ENCODE measurements at regions not wholly inside any gene's neighbourhood (a gene's known extent, or its start where the extent isn't known, plus 50 kb on each side); places are given as distances from the start of the nearest gene placed in this dataset.

DNA sequence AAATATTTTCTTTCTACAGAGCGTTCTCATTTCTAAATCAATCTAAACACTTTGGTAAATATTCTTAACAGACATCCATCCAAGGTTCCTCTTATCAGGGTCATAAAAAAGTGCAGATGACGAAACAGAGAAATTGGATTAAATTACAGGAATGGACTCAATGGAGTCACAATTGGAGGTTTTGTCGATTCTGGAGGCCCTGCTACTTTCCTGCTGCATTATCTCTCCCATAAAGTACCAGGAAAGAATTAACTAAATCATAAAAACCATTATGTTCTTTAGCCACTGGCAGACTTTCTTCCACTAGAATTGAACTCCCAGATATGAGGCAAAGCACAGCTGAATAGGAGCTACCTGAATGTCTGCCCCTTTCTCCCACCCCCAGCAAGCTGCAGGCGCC is 610.6 kb downstream of the HDGFL1 start:
- no peak for DNase-seq (ENCODE audit: extremely low spot score, insufficient read length, low read depth)
- no peak for FAIRE-seq

DNA sequence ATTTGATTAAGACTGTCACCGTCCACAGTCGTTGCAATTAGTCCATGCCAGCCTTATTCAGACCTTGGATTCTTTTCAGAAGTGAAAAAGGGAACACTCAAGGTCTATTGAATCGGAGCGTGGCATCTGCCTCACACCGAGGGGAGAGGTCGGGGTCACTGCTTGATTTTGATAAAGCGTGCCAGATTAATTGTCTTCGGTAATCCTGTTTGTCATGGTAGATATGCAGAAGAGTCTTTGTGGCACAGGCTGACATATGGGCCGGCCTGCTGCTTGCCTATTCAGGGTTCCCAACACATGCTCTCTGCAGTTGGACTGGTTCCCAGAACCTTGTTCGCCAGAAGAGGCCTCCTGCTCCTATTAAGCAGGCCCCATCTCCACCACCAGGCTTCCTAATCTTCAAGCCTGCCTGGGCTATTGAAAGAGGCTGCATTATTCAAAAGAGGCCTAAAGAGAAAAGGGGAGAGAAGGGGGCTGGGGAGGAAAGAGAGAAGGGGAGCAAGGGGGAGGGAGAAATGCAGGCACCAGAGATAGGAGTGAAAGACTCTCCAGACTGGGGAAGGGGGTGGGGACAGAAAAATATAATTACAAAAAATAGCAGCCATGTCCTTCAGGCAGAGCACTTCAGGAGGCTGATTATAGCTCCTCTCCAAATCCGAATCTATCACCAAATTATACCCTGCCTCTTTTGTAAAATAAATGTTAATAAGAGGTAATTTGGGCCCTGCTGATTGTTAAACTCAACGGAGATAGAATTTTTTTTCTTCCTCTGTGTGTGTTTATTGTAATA is 611.3 kb downstream of the HDGFL1 start:
- DNase-seq (ENCODE audit: extremely low spot score, insufficient read length, low read depth) (no peak), FAIRE-seq (no peak)

DNA sequence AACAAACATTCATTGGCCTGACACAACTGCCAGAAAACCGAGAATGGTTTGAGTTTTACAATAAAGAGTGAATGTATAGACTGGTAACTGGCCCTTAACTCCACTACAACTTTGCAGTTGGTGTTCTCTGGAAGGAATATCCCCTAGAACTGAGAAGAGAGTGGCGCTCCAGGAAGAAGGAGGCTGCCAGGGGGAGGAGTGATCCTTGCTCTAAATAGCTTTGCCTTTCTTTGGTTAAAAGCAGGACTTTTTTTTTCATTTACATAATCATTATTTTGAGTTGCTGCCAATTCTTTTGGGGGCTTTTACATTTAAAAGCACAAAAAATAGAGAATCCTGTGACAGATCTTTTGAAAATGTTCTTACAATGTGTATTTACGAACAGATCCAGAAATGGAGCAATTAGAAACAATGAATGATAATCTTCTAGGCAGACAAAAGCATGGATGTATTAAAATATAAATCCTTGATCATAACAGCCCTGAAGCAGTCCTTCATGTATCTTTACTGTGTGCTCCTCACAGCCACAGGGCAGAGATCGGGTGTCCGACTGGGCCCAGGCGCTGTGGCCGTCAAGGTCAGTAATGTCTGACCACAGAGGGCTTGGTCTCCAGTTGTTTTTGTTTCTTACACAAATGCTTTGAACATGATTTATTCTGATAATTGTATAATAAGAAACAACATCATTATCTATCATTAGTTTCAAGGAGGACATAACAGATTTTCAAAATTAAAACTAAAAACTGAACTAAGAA is 612.2 kb downstream of the HDGFL1 start:
- DNase-seq (ENCODE audit: extremely low spot score, insufficient read length, low read depth) (no peak), FAIRE-seq (no peak)

DNA sequence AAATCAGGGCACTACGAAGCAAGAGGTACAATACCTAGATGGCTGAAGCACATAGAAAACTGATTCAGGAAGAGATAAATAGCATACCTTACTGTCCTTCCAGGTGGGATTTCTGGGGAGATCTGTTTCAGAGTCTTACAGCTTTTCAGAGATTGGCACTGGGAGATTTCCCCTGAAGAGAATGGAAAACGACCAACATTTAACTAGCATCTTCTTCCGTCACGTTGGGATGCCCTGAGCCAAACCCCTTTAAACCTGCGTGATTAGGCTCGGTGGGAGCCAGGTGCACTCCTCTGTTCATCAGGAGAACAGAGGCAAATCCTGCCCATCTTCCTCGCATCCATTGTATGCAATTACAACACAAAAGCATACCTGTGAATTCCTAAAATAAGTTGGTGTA is 614.5 kb downstream of the HDGFL1 start:
- no peak for FAIRE-seq
- no peak for DNase-seq (ENCODE audit: extremely low spot score, insufficient read length, low read depth)

DNA sequence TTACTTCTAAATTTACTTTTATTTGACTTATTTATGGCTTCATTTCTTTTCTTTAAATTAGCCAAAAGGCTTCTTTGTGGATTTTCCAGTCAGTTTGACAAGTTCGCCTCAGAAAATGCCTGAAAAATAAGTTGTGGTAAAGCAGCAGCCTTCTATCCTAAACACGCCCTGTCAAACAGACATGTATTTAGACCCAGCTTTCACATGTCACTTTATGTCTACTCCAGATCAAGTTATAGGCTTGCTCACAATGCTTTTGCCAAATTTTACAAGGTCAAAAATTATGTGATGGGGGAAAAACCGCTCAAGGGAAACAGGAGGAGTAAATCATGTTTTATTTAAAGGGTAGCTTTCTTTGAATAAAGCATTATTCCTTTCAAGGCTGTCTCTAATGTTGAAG is 615.0 kb downstream of the HDGFL1 start:
- FAIRE-seq = no peak
- no peak for DNase-seq (ENCODE audit: extremely low spot score, insufficient read length, low read depth)

DNA sequence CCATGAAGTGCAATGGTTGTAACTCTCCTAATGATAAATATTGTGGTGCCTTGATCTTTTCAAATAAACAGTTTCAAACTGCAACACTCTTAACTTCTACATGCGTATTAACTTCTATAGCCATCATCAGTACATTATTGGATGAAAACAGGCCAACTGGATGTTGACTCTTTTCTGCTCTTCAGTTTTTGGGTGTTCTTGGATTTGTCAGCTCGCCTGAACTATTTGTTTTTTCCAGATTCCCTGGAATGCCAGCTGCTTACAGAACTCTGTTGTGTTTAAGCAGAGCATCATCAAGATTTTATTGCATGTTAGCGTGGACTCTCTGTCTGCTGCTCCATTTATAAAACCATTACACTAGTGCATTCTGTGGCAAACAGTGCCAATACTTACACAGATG is 626.1 kb downstream of the HDGFL1 start:
- DNase-seq (ENCODE audit: extremely low spot score, insufficient read length, low read depth) = no peak
- no peak for FAIRE-seq

DNA sequence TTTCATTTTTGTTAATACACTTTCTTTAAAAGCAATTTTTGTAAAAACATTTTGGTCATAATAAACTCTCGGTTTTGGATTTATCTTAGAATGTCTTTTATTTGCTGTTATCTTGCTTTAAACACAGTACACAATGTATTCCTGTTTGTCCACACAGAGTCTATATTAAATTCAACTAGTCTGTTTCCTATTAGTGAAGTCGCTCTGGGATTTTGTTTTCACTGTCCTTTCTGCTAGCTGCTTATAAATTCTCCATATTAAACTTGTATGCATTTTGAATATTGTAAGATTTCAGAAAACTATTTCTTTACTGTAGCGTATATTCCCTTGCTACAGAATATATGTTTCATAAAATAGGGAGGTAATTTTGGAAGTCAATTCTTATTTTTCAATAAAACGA is 630.2 kb downstream of the HDGFL1 start:
- no peak for FAIRE-seq
- DNase-seq (ENCODE audit: extremely low spot score, insufficient read length, low read depth) = no peak

DNA sequence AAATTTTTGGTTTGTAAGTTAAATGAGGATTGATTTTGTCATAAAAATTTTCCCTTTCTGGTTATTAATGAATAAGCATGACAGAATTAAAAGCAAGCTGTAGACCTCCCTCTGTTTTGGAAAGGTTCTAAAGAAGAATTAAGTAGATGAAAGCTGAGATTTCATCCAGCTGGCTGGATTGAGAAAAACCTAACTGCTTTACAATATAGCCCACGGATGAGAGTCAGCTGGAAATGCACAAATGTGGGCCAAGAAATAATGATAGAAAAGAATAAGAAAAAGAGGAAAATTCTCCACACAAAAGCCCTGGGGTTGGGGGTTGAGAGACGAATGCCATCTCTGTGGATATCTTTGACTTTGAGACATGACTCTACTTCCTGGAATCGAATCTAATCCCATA is 631.6 kb downstream of the HDGFL1 start:
- no peak for FAIRE-seq

DNA sequence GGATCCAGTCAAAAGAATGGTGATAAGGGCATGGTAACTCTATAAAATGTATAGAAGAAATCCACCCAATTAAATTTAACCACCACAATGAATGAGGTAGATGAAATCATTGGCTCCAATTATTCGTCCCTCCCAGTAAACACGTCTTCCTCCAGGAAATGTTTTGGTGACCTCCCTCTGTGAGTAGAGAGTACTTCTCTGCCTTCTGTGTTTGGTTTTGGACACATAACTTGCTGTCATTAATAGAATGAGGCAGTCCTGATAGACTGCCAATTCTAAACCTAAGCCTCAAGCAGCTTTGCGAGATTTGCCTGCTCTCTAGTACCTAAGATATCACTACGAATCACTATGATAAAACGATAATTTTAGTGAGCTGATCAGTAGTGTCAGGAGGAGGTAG is 632.8 kb downstream of the HDGFL1 start:
- no peak for FAIRE-seq
- no peak for DNase-seq (ENCODE audit: extremely low spot score, insufficient read length, low read depth)

More for the DNA sequence above, 631.6 kb downstream of the HDGFL1 start:
- no peak for DNase-seq (ENCODE audit: extremely low spot score, insufficient read length, low read depth)

DNA sequence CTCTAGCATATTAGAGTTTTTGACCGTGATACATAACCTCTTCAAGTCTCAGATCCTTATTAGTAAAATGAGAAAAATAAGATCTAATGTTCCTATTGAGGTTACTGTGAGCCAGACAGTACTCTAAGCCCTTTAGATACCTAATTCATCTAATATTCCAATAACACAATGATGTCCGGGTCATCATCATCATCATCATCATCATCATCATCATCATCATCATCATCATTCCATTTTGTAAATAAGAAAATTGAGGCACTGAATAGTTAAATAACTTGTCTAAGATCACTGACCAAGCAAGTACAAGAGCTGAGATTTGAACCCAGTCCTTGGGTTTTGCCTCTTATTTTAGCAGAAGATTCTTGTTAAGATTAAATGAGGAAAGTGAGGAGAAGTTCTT is 643.0 kb downstream of the HDGFL1 start:
- DNase-seq (ENCODE audit: extremely low spot score, insufficient read length, low read depth) = no peak
- FAIRE-seq = no peak

DNA sequence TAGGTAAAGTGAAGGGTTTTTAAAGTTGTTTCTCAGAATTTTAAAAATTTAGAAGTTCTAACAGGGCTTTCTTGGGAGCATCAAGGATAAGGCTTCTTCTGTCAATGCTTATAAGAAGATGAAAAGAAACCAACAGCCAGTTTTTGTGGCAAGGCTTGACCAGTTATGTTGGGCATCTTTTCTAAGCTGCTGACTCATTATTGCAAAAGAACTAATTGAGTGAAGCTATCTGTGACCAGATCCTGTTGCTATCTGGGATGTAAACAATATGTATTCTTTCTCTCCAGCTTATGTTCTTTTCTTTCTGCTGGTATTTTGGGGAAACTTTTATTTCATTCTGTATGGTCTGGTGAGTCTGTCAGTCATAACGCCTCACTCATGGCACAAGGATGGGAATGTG is 643.8 kb downstream of the HDGFL1 start:
- DNase-seq (ENCODE audit: extremely low spot score, insufficient read length, low read depth) = no peak
- no peak for FAIRE-seq

DNA sequence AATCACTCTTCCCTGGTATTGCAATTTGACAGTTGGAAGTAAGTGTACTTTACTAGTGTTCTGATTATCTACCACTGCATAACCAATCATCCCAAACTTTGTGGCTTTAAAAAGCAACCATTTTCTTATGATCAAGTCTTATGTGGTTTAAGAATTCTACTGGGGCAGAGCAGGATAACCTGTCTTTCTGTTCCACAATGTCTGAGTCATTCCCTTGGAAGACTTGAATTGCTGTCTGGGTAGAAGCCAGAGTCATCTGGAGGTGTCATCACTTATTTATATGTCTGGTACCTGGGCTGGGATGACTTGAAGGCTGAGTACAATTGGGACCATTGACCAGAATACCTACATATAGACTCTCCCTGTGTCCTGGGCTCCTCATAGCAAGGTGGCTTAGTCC is 644.3 kb downstream of the HDGFL1 start:
- DNase-seq (ENCODE audit: extremely low spot score, insufficient read length, low read depth) (no peak), FAIRE-seq (no peak)

DNA sequence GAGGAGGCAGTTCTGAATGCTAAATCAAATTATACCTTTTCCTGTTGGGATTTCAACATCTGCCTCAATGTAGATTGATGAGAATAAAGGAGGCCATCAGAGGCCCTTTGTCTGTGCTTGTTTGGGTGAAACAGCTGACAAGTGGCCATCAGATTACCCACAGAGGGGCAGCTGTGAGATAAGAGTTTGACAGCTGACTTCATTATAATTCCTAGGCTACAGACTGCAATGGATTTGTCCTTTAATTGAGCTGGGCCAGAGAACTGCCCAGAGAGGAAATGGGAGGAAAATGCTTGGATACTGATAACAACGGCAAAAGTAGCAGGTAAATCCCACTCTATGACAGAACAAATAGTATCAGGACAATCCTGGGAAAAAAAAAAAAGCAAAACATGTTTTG is 649.4 kb downstream of the HDGFL1 start:
- DNase-seq (ENCODE audit: extremely low spot score, insufficient read length, low read depth) = no peak
- no peak for FAIRE-seq

DNA sequence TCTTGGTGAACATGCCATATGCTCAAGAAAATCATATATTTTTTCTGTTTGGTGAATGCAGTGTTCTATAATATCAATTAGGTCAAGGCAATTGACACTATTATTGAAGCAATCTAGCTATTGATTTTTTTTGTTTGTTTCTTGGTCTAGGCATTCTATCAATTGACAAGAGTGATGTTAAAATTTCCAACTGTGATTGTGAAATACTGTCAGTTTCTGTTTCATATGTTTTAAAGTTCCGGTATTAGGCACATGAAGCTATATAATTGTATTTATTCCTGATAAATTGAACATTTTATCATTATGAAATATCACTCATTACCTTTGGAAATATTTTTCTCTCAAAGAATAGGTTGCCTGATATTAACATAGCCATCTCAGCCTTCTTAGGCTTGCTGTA is 653.4 kb downstream of the HDGFL1 start:
- FAIRE-seq (no peak), DNase-seq (ENCODE audit: extremely low spot score, insufficient read length, low read depth) (no peak)

DNA sequence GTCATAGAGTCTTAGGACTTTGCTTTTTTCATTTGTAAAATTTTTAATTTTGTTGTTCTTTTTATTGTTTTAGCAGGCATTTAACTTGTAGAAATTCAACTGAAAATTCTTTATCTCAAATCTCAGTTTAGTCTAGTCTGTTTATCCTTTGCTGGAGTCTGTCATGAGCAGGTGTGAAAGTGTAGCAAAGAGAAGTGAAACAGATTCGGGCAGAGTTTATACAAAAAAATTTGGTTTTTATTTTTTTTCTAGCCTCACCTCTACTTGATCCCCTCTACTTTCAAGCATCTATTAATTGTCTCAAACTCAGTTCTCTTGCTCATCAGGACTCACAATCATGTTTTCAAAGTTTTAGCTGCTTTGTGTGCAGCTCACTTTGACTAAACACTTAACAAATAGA is 655.2 kb downstream of the HDGFL1 start:
- FAIRE-seq = no peak
- DNase-seq (ENCODE audit: extremely low spot score, insufficient read length, low read depth) = no peak

DNA sequence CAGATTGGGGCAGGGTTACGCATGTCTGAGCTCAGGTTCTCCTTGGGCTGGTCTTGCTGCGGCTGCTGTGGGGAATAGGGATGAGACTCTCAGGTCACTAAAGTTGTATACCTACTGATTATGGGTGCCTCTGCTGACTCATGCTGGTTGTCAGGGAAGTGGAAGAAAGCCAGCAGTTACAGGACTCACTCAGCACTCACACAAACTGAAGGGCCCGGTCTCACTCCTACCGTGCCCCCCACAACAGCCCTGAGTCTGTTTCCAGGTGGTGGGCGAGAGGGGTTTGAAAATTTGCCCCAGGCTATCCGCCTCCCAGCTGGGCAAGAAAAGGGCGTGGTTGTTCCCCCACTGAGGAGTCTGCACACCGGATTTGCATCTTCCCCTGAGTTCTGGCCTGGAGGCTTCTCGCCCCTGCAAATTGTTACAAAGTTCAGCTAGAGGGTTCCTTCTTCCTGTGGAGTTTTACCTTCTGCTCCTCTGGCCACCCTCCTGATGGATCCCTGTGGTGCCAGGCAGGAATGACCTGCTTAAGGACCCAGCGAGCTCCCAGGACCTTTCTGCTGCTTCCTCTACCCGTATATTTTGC is 659.2 kb downstream of the HDGFL1 start:
- no peak for FAIRE-seq
- DNase-seq (ENCODE audit: extremely low spot score, insufficient read length, low read depth) = no peak

DNA sequence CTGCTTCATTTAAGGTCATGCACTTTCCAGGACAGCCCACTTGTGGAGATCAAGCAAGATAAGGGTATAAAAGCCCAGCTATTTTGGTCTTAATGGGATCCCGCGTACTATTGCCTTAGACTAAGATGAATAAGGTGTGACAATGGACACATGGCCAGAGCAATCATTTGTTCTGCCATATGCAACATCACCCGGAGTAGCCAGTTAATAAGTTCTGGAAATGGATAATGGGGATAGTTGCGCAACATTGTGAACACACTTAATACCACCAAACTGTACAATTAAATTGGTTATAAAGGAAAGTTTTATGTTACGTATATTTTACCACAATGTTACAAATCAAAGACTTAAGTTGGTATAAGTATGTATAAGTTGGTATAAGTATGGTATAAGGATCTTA is 674.5 kb downstream of the HDGFL1 start:
- no peak for FAIRE-seq
- DNase-seq (ENCODE audit: extremely low spot score, insufficient read length, low read depth) = no peak

DNA sequence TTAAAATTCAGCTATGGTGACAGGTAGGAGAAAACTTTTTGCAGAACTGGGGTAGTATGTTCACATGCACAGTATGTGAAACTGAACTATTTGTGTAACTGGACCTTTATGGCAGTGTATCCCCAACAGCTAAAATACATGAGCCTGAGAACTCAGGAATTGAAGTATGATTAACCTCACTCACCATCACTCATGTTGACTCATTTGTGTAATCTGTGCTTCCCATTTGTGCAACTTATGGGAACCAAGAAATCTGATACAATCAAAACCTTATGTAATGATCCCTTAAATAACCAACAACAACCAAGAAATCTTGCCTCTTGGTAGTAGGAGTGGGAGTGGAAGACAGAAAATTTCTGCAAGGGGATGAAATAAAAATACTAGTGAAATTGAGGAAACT is 674.9 kb downstream of the HDGFL1 start:
- DNase-seq (ENCODE audit: extremely low spot score, insufficient read length, low read depth) = no peak
- FAIRE-seq = no peak

DNA sequence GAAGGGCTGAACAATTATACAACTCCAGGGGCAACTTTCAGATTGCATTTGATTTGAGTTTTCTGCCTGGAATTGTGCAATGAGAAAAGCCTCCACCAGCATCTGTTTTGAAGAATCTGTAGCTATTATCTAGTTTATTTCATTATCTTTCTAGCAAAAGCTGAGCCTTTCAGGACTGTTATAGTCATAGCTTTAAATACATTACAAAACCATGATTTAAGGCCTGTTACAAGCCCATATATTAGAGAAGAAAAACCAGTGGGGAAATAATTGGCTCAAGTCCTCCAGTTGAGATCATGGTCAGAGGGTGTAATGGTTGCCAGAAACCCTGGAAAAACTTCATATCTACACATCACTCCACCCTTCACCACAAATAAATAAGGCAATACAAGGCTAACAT is 676.2 kb downstream of the HDGFL1 start:
- DNase-seq (ENCODE audit: extremely low spot score, insufficient read length, low read depth) (no peak), FAIRE-seq (no peak)

DNA sequence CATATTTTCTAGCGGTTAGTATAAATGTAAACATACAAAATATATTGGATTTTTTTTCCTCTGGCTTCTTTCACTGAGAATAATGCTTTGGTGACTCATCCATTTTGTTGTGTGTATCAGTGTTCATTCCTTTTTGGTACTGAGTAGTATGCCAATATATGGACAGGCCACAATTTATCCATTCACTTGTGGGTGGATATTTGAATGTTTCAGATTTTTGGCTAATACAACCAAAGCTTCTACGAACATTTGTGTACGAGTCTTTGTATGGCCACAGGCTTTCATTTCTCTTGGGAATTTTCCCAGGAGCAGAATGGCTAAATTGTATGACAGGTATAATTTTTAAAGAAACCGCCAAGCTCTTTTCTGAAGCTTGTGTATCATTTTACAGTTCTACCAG is 677.5 kb downstream of the HDGFL1 start:
- FAIRE-seq (no peak), DNase-seq (ENCODE audit: extremely low spot score, insufficient read length, low read depth) (no peak)

DNA sequence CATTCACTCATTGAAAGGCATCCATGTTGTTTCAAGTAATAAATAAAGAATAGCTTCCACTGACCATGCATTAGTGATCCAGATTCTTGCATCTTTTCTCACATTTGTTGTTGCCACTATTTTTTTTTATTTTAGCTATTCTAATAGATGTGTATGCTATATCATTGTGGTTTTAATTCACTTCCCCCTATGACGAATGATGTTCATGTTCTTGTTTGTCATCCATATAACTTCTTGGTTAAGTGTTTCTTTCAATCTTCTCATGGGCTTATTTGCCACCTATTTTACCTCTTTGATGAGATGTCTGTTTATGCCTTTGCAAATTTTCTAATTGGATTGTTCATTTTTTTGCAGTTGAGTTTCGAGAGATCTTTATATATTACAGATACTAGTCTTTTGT is 681.2 kb downstream of the HDGFL1 start:
- DNase-seq (ENCODE audit: extremely low spot score, insufficient read length, low read depth) (no peak), FAIRE-seq (no peak)
